ENCODE measurements at regions not wholly inside any gene's neighbourhood (a gene's known extent, or its start where the extent isn't known, plus 50 kb on each side); places are given as distances from the start of the nearest gene placed in this dataset.
A peak's percentile ranks its signal among the peaks of the same experiment; 100 is the strongest.

DNA sequence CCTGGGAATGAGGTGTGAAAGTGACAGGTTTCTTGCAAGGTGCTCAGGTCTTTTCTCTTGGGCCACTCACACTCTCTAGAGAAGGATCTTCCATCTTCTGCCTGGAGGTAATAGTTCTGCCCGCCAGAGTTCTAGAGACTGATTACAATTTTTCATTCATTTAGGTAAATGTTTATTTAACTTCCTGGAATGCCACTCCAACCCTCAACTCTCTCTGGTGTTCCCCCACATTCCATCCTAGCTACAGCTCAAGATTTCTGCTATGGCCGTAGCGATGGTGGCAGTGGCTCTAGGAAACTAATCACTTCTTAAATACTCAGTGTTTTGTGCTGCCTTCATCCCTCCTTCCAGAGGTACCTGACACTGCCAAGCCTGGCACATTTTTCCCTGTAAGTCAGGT lies 174.6 kb downstream of the WDR11 start:
- FAIRE-seq (no peak), DNase-seq (ENCODE audit: low spot score) (no peak)

DNA sequence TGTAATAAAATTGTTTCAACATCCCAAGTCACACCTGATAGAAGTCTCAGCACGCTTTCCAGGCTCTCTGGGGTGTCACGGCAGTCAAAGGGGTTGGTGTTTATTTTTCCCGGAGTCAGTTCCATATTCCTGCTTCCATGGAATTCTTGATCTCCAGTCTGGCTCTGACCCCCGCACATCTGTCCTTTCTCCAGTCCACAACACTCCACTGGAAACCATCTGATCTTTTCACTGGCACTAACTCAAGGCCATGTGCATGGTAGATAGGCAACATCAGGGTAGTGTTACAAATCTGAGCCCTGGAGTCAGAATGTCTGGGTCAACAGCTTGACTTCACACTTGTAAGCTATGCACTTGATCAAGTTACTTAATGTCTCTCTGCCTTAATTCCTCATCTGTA lies 176.2 kb downstream of the WDR11 start:
- DNase-seq (ENCODE audit: low spot score) (no peak), FAIRE-seq (no peak)

DNA sequence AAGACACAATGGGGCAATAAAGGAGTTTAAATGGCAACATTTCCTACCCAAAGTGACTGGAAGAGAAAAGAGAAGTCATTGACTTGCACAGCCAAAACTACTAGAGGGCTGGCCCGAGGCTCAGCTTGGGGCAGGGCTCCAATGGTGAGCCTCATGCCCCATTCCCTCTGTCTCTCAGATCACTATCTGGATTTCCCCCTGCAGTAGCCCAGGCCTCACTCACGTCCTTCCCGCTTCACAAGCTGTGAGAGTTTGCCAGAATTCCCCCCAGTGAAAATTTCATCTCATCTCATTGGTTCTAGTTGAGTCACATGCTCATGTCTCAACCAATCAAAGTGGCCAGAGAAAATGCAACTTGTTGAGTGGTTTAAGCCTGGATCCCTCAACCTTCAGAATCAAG lies 181.3 kb downstream of the WDR11 start:
- no peak for DNase-seq (ENCODE audit: low spot score)
- FAIRE-seq: no peak

DNA sequence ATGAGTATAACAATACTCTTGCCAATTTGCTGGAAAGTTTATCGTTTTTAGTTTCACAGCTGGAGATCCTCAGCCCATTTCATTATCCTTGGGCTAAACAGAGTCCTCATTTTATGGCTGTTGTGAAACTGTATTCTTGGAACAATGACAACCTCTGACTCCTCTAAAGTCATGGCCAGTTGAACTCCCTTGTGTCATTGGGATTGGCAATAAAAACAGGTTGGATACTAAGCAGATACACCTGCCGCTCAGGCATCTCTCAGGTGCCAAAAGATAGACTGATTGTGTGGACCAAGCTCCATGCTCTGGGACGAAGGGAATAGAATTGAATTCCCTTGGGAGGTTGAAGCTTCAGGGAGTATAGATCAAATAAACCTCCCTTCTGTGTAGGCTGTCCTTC lies 182.2 kb downstream of the WDR11 start:
- DNase-seq (ENCODE audit: low spot score) (no peak), FAIRE-seq (no peak)

- FAIRE-seq (no peak), DNase-seq (ENCODE audit: low spot score) (no peak)
These were observed 185.3 kb downstream of the WDR11 start for GRCh38 chr10:121036431-121036830.

DNA sequence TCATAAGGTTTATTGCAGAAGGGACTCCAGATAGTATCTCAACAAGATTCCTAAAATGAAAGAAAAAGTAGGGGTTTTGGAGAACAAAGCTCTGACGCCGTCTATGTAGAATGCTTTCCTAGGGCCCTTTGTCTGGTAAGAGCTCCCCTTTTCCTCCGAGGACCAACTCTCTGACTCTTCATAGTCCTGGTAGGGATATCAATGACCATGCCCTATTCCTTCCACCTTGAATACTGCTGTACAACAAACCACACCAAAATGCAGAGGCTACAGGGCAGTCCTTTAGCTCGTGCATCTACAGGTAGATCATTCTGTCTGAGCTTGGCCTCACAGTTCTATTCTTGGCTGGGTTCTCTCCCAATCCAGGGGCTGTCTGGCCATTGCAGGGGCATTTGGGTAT lies 190.3 kb downstream of the WDR11 start:
- FAIRE-seq (no peak), DNase-seq (ENCODE audit: low spot score) (no peak)

DNA sequence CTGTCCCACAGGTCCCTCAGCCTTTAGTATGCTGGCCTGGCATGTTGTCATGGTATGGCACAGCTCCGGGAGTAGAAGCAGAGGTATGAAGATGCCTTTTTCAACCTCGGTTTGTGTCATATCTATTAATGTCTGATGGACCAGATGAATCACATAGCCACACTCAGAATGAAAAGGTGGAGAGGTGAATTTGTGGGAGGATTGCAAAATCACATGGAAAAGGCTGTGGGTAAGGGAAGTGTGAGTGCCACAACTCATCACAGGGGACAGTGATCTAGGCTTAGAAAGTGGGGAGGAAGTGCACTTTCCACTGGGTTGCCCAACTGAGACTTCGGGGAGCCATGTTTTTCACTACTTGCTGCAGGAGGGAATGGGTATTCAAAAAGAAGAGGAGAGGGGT lies 190.7 kb downstream of the WDR11 start:
- DNase-seq (ENCODE audit: low spot score) (peak; percentile 44), FAIRE-seq (no peak)

GRCh38 chr10:121042342-121042741 lies 191.2 kb downstream of the WDR11 start:
- FAIRE-seq: no peak
- DNase-seq (ENCODE audit: low spot score): no peak

- no peak for FAIRE-seq
- no peak for DNase-seq (ENCODE audit: low spot score)
These were observed 192.1 kb downstream of the WDR11 start for GRCh38 chr10:121043124-121043849.

GRCh38 chr10:121048749-121049148 lies 197.6 kb downstream of the WDR11 start:
- no peak for DNase-seq (ENCODE audit: low spot score)
- no peak for FAIRE-seq

DNA sequence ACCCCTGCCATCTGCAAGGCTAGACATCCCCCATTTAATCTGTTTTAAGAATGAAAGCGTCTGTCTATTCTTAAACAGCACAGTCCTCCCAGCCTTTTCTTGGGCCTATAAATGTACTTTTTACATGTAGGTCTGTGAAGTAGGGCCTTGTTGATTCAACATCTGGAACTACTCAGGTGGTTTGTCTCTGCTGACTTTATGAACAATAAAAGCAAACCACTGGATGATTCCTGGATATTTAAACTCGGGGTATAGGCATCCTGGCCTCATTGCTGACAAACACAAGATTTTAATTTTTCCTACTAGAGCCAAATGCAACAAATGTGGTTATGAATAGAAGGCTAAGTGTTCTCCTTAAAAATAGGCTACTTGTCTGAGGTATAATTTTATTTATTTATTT lies 198.3 kb downstream of the WDR11 start:
- FAIRE-seq: no peak
- no peak for DNase-seq (ENCODE audit: low spot score)

DNA sequence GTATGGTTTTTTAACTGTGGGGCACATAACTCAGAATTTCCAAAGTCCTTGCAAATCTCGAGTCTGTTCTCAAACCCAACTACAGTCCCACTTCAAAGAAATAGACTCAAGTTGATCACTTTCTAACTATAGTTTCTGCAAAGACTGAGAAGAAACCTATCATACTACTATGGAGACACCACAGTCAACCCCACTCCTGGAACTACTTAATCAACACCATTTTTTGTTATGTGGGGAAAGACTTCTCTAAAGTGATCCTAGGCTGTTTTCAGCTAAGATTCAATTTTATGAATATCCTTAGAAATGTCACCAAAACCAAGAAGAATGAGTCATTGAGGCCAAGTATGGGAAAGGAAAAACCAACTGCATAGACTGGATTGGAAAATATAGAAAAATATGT lies 198.8 kb downstream of the WDR11 start:
- FAIRE-seq (no peak), DNase-seq (ENCODE audit: low spot score) (no peak)

DNA sequence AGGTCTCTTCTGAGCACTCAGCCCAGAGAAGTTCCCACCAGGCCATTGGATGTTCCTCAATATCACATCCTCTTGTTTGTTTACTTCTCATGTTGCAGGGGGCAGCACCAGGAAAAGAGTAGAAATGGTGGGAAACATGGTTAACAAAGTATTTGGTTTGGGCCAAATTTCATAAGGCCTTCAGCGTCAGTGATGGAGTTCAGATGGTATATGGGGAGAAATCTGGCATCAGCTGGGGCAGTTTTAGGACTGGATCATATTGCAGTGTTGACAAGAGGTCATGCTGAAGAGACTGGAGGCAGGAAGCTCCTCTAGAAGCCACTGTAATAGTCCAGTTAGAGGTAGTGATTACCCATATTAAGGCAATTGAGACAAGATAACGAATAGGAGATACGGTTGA lies 200.0 kb downstream of the WDR11 start:
- FAIRE-seq: no peak
- no peak for DNase-seq (ENCODE audit: low spot score)

- DNase-seq (ENCODE audit: low spot score) (no peak), FAIRE-seq (no peak)
These were observed 200.6 kb downstream of the WDR11 start for GRCh38 chr10:121051696-121052279.

GRCh38 chr10:121053151-121053550 lies 202.0 kb downstream of the WDR11 start:
- DNase-seq (ENCODE audit: low spot score): no peak
- no peak for FAIRE-seq

GRCh38 chr10:121054874-121055273 lies 203.7 kb downstream of the WDR11 start:
- FAIRE-seq: no peak
- DNase-seq (ENCODE audit: low spot score): no peak

DNA sequence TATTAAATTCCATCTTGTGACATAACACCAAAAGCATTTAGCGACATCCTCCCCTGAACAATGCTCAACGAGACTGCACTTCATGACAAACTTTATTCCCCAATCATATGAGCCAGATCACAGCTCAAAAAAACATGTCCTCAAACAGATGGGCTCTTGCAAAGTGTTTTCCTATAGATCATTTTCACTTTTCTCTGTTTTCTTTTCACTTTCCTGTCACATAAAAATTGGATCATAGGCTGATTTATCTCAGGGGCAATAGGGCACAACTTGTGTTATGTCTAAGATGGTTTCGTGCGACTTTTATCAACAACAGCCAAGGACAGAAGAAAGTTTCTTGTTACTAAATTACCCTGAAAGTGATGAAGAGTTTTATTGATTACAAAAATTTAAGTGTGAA lies 206.1 kb downstream of the WDR11 start:
- DNase-seq (ENCODE audit: low spot score) (no peak), FAIRE-seq (no peak)

GRCh38 chr10:121058082-121058481 lies 206.9 kb downstream of the WDR11 start:
- FAIRE-seq (no peak), DNase-seq (ENCODE audit: low spot score) (no peak)

DNA sequence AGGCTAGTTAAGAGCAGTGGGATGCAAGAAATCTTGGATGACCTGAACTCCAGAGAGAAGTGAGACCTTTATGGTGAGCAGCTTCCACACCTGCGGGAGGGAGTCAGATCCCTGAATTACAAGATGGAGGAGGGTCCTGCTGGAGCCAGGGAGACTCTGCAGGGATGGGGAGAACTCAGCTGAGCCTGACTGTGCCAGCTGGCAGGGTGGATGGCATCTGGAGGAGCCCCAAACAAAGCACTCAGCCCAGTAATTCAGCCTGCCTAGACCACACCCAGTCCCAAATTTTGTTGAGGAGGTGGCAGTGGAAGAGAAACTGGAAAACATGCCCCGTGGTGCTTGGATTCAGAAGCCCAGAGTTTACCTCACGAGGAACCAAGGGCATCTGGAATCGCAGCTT lies 208.2 kb downstream of the WDR11 start:
- no peak for FAIRE-seq
- no peak for DNase-seq (ENCODE audit: low spot score)

- DNase-seq (ENCODE audit: low spot score) (no peak), FAIRE-seq (no peak)
These were observed 211.0 kb downstream of the WDR11 start for GRCh38 chr10:121062115-121062514.

DNA sequence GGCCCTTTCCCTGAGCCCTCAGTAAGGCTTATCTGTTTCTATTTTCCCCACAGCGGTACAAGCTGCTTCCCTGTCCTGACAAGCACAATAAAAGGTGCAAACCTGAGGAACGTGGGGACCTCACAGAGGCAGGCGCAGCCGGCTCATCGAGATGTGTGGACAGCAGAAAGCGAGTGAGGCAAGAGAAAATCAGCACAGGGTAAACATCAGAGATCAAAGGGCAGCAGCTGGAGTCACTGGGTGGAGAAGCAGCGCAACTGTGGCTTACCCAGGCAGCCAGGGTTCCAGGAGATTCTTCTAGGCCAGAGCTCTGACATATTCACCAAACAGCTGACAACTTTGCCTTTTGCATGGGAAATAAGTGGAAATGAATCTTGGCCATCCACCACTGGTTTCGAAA lies 212.6 kb downstream of the WDR11 start:
- FAIRE-seq: no peak
- DNase-seq (ENCODE audit: low spot score): no peak

- DNase-seq (ENCODE audit: low spot score) (no peak), FAIRE-seq (no peak)
These were observed 213.3 kb downstream of the WDR11 start for GRCh38 chr10:121064491-121064890.

- DNase-seq (ENCODE audit: low spot score) (no peak), FAIRE-seq (no peak)
These were observed 214.2 kb downstream of the WDR11 start for GRCh38 chr10:121065330-121065729.

All from RCC 7860 (cell line).